AG09309 (cell line): ENCODE measurements at regions not wholly inside any gene's neighbourhood (a gene's known extent, or its start where the extent isn't known, plus 50 kb on each side); places are given as distances from the start of the nearest gene placed in this dataset.

Source experiments
- DNase-seq: peaks from one replicate; pipeline ENCODE4 v3.0.0-alpha.2; 2010; ENCODE audit warnings: low read depth
- H3K4me3 ChIP-seq: 2 replicates; pipeline ENCODE4 v1.5.1; 2011; ENCODE audit warnings: mild to moderate bottlenecking, low read depth, low read length, moderate library complexity; ENCODE audit not compliant: control insufficient read depth
- CTCF ChIP-seq: IDR thresholded peaks from 2 replicates; pipeline ENCODE4 v1.5.1; 2011; ENCODE audit warnings: mild to moderate bottlenecking, low read depth, low read length, inconsistent platforms; ENCODE audit not compliant: insufficient read depth, control insufficient read depth; ENCODE audit errors: missing control alignments

DNA sequence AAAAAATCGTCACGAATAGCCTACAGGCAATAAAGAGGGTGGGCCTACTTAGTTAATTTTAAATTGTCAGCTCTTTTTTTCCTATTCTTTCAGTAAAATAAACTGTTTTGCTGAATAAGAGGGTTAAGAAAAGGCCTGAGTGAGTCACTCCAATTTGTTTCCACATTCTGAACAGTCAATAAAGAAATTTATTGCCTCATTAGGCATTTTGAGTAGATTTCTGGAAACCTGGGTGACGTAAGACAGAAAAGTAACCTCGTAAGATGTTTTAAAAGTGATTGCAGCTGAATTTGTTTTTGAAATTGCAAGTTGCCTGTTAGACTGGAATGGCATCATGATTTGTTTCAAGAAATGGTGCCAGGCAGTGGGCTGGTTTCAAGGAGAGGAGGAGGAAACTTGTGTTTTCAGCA, 439.3 kb downstream of the USP25 start:
- TF ChIP-seq CTCF, result no peak
- peak; percentile 57 for DNase-seq
- H3K4me3 ChIP-seq, result no peak overlapping the region

- no peak overlapping the region for H3K4me3 ChIP-seq
- no peak for TF ChIP-seq CTCF
- DNase-seq, result no peak
These were observed 440.0 kb downstream of the USP25 start for GRCh38 chr21:16169779-16170178.

GRCh38 chr21:16176570-16176969, 446.8 kb downstream of the USP25 start:
- DNase-seq, result no peak
- TF ChIP-seq CTCF, result no peak
- no peak overlapping the region for H3K4me3 ChIP-seq

DNA sequence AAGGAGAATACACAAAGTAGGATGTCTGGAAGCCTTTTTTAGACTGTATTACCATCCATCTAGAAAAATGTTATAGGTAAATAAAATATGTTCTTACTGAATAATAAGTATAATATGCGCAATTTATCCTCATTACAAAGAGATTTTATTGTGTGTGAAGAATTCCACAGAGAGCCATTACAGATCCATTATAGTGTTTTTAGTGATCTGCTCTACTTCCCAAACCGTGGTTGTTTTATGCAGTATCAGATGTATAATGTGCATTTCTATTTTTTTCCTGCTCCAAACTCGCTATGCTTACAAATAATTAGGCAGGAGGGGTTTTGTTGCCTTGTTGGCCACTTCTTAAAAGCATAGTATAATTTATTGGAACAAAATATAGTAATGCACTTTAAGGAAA, 447.8 kb downstream of the USP25 start:
- no peak overlapping the region for H3K4me3 ChIP-seq
- no peak for DNase-seq
- no peak for TF ChIP-seq CTCF

DNA sequence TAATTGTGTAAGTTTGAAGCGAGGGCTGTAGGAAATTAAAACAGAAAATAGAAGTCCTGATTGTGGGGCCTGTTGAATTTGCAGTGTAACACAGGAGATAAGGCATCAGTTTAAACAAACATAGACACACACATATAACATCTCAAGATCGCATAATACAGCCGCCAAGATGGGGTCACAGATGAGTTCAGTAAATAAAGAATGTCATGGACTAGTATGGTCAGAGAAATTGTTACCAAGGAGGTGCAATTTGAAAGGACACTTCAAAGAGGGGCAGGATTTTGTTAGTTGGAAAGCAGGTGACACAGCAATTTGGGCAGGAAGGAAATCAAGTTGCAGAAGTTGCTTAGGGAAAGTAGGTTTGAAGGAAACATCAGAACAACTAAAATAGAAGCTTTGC, 450.0 kb downstream of the USP25 start:
- H3K4me3 ChIP-seq, result no peak overlapping the region
- no peak for DNase-seq
- no peak for TF ChIP-seq CTCF

- DNase-seq, result no peak
- no peak for TF ChIP-seq CTCF
- H3K4me3 ChIP-seq, result no peak overlapping the region
These were observed 450.8 kb downstream of the USP25 start for GRCh38 chr21:16180614-16181013.

- no peak for DNase-seq
- H3K4me3 ChIP-seq, result no peak overlapping the region
- TF ChIP-seq CTCF, result no peak
These were observed 451.2 kb downstream of the USP25 start for GRCh38 chr21:16181018-16181417.
